Suprapubic skin (tissue), 4 donors: ENCODE measurements at regions not wholly inside any gene's neighbourhood (a gene's known extent, or its start where the extent isn't known, plus 50 kb on each side); places are given as distances from the start of the nearest gene placed in this dataset.

Experiments
- EP300 ChIP-seq: sonication (generic); formaldehyde crosslinking; IDR thresholded peaks from one replicate; pipeline ENCODE4 v1.6.1; 2017; ENCODE audit warnings: antibody characterized with exemption
- POLR2A ChIP-seq, 2 donors: fragments of 450-650 bp; IDR thresholded peaks; one replicate each; pipeline ENCODE4 v1.6.1; 2017; ENCODE audit warnings: antibody characterized with exemption in 2 of 2, mild to moderate bottlenecking in 2 of 2, moderate library complexity in 2 of 2
- POLR2AphosphoS5 ChIP-seq, 3 donors: sonication (generic); formaldehyde crosslinking; IDR thresholded peaks; one replicate each; pipeline ENCODE4 v1.6.1; 2017; ENCODE audit warnings: antibody characterized with exemption in 3 of 3
- TF ChIP-seq, protein P1 (sequence below), 2 donors: fragments of 200-600 bp in 1 of 2; fragments of 450-650 bp in 1 of 2; sonication (generic) in 1 of 2; IDR thresholded peaks; one replicate each; pipeline ENCODE4 v1.5.1; 2016 to 2019; ENCODE audit warnings: antibody characterized with exemption in 2 of 2, mild to moderate bottlenecking in 1 of 2, moderate library complexity in 1 of 2

DNA sequence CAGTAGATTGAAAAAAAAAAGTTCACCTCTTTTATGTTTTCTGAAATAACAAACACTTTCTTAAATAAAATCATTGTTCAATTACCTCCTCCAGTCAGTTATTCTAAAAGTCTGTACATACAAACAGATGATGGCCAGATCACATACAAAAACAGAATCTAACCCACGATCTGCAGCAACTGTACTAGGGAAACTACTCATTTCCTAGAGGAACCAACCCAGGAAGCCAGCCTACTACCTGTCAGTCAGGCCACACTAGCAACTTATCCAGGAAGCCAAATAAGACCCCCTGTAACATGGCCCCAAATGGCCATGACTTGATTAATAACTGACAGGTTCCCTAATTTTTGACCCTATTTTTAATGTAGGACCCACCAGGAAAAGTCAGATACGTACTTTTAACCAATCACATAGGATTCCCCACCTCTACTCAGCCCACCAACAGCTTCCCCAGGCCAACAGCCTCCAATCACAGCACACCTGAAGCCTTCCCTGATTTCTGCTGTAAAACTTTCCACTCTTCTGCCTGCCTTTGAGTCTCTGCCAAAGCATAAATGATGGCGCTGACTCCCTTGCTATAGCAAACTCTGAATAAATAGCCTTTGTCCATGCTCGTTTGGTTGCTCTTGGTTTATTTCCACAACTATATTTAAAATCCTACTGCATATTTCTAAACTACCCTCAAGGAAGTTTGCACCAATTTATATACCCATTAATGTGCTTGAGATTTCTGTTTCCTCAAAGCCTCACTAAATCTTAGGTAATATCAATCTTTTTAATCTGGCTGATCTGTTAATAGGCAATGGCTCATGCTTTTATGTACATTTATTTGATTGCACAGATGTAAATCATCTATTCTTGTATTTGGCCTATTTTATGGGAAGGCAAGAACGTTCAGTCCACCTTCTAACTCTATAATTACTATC lies 486.4 kb downstream of the FBXO15 start:
- TF ChIP-seq, protein P1, sequence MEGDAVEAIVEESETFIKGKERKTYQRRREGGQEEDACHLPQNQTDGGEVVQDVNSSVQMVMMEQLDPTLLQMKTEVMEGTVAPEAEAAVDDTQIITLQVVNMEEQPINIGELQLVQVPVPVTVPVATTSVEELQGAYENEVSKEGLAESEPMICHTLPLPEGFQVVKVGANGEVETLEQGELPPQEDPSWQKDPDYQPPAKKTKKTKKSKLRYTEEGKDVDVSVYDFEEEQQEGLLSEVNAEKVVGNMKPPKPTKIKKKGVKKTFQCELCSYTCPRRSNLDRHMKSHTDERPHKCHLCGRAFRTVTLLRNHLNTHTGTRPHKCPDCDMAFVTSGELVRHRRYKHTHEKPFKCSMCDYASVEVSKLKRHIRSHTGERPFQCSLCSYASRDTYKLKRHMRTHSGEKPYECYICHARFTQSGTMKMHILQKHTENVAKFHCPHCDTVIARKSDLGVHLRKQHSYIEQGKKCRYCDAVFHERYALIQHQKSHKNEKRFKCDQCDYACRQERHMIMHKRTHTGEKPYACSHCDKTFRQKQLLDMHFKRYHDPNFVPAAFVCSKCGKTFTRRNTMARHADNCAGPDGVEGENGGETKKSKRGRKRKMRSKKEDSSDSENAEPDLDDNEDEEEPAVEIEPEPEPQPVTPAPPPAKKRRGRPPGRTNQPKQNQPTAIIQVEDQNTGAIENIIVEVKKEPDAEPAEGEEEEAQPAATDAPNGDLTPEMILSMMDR (IDR thresholded peaks at IDR 0.05), result no peak
- no peak for TF ChIP-seq POLR2A (IDR thresholded peaks at IDR 0.05)
- TF ChIP-seq POLR2AphosphoS5 (IDR thresholded peaks at IDR 0.05), result no peak
- TF ChIP-seq EP300, result no peak
